HL-60 (cell line): ENCODE measurements at regions not wholly inside any gene's neighbourhood (a gene's known extent, or its start where the extent isn't known, plus 50 kb on each side); places are given as distances from the start of the nearest gene placed in this dataset.

Experiments used
- DNase-seq, 2 experiments: peaks; one replicate each; pipeline ENCODE4 v3.0.0-alpha.2; 2010 to 2020; ENCODE audit warnings: low read depth in 1 of 2, low spot score in 1 of 2
- H3K27ac ChIP-seq: fragments of 250-450 bp; sonication (Bioruptor Pico); replicated peaks from 2 replicates; pipeline ENCODE4 v1.5.1; 2020; ENCODE audit warnings: mild to moderate bottlenecking, moderate library complexity
- H3K27me3 ChIP-seq: fragments of 250-450 bp; sonication (Bioruptor Pico); 2 replicates; pipeline ENCODE4 v1.5.1; 2021; ENCODE audit warnings: mild to moderate bottlenecking, moderate library complexity; ENCODE audit not compliant: insufficient read depth, poor library complexity, severe bottlenecking
- H3K4me3 ChIP-seq: replicated peaks from 2 replicates; pipeline ENCODE4 v1.5.1; 2011; ENCODE audit warnings: mild to moderate bottlenecking, control low read depth, low read length; ENCODE audit not compliant: insufficient read depth
- GABPA ChIP-seq: IDR thresholded peaks from 2 replicates; pipeline ENCODE4 v1.6.1; 2012; ENCODE audit warnings: low read depth
- POLR2AphosphoS5 ChIP-seq: IDR thresholded peaks from 2 replicates; pipeline ENCODE4 v1.6.1; 2012; ENCODE audit warnings: low read depth
- SPI1 ChIP-seq: IDR thresholded peaks from 2 replicates; pipeline ENCODE4 v1.6.1; 2012; ENCODE audit warnings: low read depth, mild to moderate bottlenecking, borderline replicate concordance
- TF ChIP-seq, protein P1 (sequence below): IDR thresholded peaks from one replicate; pipeline ENCODE4 v1.5.1; 2011; ENCODE audit warnings: low read length, control low read depth, inconsistent platforms; ENCODE audit not compliant: insufficient read depth
- TF ChIP-seq, protein P2 (sequence below): IDR thresholded peaks from 2 replicates; pipeline ENCODE4 v1.6.1; 2012; ENCODE audit warnings: low read depth; ENCODE audit not compliant: insufficient replicate concordance

DNA sequence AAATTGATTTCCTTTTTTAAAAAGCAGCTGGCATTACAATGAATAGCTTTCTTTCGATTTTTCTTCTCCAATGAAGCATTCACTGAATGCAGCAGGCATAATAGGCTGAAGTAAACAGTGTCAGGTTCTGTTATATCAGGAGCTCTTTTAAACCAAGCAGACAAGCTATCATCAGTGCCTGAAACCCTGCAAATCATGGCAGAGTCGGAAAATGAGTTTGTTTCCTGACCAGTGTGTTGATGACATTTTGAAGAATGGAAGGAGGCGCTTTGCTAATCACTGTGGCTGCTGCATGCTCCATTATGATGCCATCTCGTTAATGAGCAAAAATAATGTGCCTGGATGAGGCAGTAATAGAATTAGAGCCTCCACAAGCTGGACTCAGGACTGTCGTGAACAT is 284.5 kb downstream of the ZNF608 start:
- Histone ChIP-seq H3K4me3 (no peak overlapping the region), H3K27me3 (no peaks in the 10 kb centered on the region), H3K27ac (no peak overlapping the region)
- TF ChIP-seq SPI1 (no peak), GABPA (no peak), POLR2AphosphoS5 (no peak)
- TF ChIP-seq, protein P1, sequence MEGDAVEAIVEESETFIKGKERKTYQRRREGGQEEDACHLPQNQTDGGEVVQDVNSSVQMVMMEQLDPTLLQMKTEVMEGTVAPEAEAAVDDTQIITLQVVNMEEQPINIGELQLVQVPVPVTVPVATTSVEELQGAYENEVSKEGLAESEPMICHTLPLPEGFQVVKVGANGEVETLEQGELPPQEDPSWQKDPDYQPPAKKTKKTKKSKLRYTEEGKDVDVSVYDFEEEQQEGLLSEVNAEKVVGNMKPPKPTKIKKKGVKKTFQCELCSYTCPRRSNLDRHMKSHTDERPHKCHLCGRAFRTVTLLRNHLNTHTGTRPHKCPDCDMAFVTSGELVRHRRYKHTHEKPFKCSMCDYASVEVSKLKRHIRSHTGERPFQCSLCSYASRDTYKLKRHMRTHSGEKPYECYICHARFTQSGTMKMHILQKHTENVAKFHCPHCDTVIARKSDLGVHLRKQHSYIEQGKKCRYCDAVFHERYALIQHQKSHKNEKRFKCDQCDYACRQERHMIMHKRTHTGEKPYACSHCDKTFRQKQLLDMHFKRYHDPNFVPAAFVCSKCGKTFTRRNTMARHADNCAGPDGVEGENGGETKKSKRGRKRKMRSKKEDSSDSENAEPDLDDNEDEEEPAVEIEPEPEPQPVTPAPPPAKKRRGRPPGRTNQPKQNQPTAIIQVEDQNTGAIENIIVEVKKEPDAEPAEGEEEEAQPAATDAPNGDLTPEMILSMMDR: no peak
- TF ChIP-seq, protein P2, sequence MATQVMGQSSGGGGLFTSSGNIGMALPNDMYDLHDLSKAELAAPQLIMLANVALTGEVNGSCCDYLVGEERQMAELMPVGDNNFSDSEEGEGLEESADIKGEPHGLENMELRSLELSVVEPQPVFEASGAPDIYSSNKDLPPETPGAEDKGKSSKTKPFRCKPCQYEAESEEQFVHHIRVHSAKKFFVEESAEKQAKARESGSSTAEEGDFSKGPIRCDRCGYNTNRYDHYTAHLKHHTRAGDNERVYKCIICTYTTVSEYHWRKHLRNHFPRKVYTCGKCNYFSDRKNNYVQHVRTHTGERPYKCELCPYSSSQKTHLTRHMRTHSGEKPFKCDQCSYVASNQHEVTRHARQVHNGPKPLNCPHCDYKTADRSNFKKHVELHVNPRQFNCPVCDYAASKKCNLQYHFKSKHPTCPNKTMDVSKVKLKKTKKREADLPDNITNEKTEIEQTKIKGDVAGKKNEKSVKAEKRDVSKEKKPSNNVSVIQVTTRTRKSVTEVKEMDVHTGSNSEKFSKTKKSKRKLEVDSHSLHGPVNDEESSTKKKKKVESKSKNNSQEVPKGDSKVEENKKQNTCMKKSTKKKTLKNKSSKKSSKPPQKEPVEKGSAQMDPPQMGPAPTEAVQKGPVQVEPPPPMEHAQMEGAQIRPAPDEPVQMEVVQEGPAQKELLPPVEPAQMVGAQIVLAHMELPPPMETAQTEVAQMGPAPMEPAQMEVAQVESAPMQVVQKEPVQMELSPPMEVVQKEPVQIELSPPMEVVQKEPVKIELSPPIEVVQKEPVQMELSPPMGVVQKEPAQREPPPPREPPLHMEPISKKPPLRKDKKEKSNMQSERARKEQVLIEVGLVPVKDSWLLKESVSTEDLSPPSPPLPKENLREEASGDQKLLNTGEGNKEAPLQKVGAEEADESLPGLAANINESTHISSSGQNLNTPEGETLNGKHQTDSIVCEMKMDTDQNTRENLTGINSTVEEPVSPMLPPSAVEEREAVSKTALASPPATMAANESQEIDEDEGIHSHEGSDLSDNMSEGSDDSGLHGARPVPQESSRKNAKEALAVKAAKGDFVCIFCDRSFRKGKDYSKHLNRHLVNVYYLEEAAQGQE: no peak
- DNase-seq: no peak

DNA sequence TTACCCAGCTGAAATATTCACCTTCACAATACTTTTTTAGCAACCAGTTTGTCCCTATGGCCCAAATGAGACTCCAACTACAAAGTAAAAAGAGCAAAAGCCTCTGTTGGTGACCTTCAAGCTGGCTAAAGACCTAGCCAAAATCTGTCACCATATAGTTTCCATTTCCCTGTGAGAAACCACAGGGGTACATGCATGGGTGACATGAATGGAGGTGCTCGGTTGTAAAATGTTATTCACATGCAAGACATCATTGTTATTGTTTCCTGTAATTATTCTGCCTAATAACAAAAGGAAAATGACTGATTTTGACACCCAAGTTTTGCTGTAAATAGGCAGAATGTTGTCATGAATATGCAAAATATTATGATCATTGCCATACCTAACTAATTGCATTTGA is 285.3 kb downstream of the ZNF608 start:
- no peak overlapping the region for H3K27ac ChIP-seq
- DNase-seq: no peak
- no peak overlapping the region for H3K4me3 ChIP-seq
- H3K27me3 ChIP-seq: no peaks in the 10 kb centered on the region
- TF ChIP-seq GABPA: no peak
- no peak for TF ChIP-seq SPI1
- no peak for TF ChIP-seq POLR2AphosphoS5
- TF ChIP-seq, protein P2: no peak
- TF ChIP-seq, protein P1: no peak

DNA sequence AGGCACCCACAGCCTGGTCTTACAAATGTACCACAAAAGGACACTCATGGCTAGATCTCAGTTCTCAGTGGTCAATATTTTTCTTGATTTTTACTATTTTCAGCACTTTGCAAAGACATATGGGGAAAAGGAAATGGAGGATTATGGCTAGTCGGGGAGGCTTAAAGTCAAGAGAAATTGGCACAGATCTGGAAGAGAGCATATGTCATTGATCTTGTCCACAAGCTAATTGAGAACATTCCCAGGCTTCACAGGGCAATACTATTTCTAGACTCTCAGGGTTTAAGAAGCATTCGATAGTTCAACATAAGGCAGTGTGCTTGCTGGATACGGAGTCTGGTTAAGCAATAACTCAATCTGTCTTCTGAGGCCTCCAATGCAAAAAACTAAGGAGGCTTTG is 285.8 kb downstream of the ZNF608 start:
- DNase-seq: no peak
- Histone ChIP-seq H3K27ac (no peak overlapping the region), H3K4me3 (no peak overlapping the region)

More for the DNA sequence above, 285.8 kb downstream of the ZNF608 start:
- H3K27me3 ChIP-seq: no peaks in the 10 kb centered on the region
- no peak for TF ChIP-seq GABPA
- no peak for TF ChIP-seq SPI1
- TF ChIP-seq, protein P2: no peak
- TF ChIP-seq, protein P1: no peak
